ENCODE measurements at regions not wholly inside any gene's neighbourhood (a gene's known extent, or its start where the extent isn't known, plus 50 kb on each side); places are given as distances from the start of the nearest gene placed in this dataset.

- DNase-seq: no peak
Measured at GRCh38 chr15:77702211-77702957, 69.7 kb upstream of the LINGO1 start.

GRCh38 chr15:77698481-77698880 is 65.8 kb upstream of the LINGO1 start:
- DNase-seq: no peak

GRCh38 chr15:77697893-77698292 is 65.2 kb upstream of the LINGO1 start:
- no peak for DNase-seq

GRCh38 chr15:77696871-77697270 is 64.2 kb upstream of the LINGO1 start:
- no peak for DNase-seq

- DNase-seq: no peak
Measured at GRCh38 chr15:77695961-77696582, 63.4 kb upstream of the LINGO1 start.

- no peak for DNase-seq
Measured at GRCh38 chr15:77695548-77695947, 62.8 kb upstream of the LINGO1 start.

- no peak for DNase-seq
Measured at GRCh38 chr15:77693576-77693975, 60.9 kb upstream of the LINGO1 start.

- no peak for DNase-seq
Measured at GRCh38 chr15:77692614-77693013, 59.9 kb upstream of the LINGO1 start.

- DNase-seq: no peak
Measured at GRCh38 chr15:77691607-77692006, 58.9 kb upstream of the LINGO1 start.

- no peak for DNase-seq
Measured at GRCh38 chr15:77689821-77690220, 57.1 kb upstream of the LINGO1 start.

- no peak for DNase-seq
Measured at GRCh38 chr15:77688693-77689092, 56.0 kb upstream of the LINGO1 start.

GRCh38 chr15:77688266-77688665 is 55.6 kb upstream of the LINGO1 start:
- no peak for DNase-seq

GRCh38 chr15:77685082-77685815 is 52.5 kb upstream of the LINGO1 start:
- DNase-seq: no peak

GRCh38 chr15:77684341-77685081 is 51.8 kb upstream of the LINGO1 start:
- no peak for DNase-seq

GRCh38 chr15:77682564-77682963 is 49.9 kb upstream of the LINGO1 start:
- DNase-seq: no peak

Data from NCI-H1417 treated with DMSO at 0.1 percent for 48 hours (cell line).